GM18868 (cell line): ENCODE measurements at regions not wholly inside any gene's neighbourhood (a gene's known extent, or its start where the extent isn't known, plus 50 kb on each side); places are given as distances from the start of the nearest gene placed in this dataset.
"Not testable (repeated sequence)": the region's sequence is repeated elsewhere in the genome, so short reads cannot be mapped to it uniquely, and the experiment has no call there.

Experiments used
- ATAC-seq: cut with Tn5 transposase; IDR thresholded peaks from one replicate; pipeline ENCODE4 v1.9.1; 2021; ENCODE audit warnings: mild to moderate bottlenecking, moderate library complexity; ENCODE audit not compliant: unreplicated experiment

- ATAC-seq: not testable (repeated sequence)
Measured at GRCh38 chrX:150232222-150232621, 130.9 kb upstream of the MAMLD1 start.

DNA sequence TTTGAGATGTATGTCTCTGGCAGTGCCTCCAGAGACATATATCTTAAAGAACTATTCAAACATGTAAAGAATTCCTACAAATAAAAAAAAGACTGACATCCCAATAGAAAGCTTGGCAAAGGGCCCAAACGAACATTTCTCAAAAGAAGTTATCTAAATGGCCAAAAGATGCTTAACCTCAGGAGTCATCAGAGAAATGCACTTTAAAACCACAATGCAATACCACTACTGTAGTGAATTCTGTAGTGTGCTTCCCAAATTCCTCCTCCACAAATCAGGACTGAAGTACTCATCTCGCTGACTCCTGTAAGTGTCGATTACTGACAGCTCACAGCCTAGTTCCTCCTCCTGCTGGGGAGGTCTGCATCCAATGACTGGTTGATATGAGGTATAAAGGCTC, 129.0 kb upstream of the MAMLD1 start:
- ATAC-seq: no peak

DNA sequence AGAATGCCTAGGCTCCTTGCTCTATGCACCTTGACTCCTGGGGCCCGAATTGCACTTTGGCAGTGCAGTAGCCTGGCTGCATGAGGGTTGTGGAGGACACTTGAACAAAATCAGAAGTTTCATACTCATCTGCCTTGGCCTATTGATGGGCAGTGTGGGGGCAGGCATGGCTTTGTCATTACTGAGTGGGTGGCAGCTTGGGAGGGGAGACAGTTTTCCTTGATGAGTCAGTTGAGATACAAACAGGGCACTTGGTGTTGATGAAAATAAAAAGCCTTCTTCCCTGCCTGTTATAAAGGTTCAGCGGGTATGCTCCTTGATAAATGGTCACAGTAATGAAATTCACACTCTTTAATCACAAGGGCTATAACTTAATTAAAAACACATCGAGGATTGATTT, 126.8 kb upstream of the MAMLD1 start:
- no peak for ATAC-seq

DNA sequence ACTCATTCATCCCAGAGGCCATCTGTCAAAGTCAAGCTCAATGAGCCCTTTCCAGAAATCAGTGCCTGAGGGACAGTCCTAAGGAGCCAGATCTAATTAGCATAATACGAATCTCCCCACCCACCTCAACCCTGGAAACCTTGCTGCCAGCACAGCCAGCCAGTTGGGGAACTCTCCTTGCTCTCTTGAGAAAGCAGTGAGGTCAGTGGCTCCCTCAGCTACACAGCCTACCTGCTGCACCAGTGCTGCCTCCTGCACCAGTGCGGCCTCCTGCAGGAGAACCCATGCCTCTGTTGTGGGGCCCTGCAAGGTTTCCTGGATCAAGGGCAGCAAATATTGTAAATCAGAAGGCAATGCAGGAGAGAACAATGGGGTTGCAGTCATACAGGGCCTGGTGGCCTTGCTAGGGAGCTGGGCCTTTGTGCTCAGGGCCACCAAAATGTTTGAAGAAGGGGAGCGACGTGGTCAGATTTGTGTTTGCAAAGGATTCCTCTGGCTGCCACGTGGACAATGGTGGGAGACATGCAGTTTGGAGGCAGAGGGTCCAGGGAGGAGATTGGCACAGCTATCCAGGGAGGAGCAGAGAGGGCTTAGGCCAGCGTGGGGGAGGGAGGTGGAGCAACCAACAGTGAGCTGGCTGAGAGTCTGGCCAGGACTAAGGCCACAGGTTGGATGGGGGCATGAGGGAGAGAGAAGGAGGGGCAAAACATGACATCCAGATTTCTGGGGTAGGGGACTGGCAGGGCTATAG, 124.3 kb upstream of the MAMLD1 start:
- ATAC-seq: no peak

DNA sequence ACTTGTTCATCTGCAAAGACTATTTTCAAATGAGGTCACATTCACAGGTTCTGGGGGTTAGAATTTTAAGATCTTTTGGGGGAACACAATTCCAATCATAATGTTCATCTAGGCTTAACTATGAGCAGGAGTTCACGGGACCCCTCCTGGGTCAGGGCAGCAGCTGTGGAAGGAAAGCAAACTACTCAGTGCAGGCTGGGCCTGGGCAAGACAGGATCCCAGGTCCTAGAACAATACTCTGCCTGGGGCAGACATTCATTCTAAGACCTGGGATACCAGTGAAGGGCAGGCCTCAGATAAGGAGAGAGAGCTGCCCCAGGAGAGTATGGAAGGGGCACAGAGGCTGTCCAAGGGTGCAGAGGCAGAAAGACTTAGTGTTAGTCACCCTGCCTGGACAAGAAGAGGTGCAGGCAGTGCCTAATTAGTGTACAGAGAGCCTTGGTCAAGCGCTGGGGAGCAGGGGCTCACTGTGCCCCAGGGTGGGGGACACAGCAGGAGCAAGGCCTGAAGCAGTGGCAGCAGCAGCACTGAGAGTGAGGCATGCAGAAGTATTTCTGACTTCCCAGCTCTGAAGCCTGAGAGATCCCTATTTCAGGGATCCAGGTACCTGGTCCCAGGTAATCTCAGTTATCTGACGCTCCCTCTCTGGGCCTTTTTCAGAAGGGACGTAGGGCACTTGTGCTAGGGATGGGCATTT, 123.0 kb upstream of the MAMLD1 start:
- ATAC-seq: no peak

GRCh38 chrX:150240643-150240970, 122.5 kb upstream of the MAMLD1 start:
- ATAC-seq: no peak

- ATAC-seq: no peak
Measured at GRCh38 chrX:150253959-150254620, 109.0 kb upstream of the MAMLD1 start.

GRCh38 chrX:150254909-150255308, 108.2 kb upstream of the MAMLD1 start:
- no peak for ATAC-seq

DNA sequence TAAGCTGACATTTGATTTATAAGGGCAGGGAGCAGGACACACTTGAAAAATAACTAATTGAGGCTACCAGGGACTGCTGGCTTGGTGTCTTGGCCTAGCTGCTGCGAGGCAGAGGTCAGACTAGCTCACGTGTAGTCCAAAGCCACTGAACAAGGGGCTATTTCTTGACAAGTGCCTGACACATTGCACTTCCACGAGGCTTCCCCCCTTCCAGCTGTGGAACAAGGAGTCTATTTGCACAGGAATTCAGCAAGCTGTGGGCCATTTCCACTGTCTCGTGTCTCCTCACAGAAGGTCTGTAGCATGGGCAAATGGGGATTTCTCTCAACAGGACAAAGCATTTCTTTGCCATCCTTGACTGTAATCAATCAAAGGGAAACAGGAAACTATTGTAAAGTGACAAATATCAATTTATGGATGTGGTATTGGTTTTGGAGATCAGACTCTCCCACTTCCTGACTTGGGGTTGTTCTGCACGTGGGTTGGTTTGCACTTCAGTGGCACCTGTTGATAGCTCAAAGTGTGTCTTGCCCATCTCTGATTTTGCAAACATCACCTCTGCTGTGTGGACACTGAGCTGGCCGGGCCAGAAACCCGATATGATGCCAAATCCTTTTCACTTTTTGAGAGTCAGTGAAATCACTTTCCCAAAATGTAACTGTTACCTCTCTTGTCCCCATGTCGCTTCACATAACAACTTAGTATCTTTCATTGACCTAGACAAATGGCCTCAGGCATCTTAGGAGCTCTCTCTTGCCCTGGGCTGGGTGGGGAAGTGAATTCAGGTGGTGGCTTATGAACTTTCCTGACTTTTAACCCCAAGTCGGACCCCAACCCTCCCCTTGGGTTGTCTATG, 107.4 kb upstream of the MAMLD1 start:
- no peak for ATAC-seq

DNA sequence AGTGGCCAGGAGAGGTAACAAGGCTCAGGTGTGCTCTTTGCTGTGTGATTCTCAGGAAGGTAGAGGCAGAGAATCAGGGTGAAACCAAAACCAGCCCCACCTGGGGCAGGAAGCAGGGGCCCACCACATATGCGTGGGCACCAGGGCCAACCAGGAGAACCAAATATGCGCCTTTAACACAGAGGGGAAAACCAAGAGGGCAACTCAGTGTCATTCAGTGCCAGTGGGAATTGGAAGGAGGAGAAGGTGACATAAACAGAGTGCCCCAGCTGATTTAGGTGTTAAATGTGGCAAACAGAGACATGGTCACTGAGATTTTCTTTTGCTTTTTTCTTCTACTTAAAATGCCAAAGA, 106.8 kb upstream of the MAMLD1 start:
- no peak for ATAC-seq

DNA sequence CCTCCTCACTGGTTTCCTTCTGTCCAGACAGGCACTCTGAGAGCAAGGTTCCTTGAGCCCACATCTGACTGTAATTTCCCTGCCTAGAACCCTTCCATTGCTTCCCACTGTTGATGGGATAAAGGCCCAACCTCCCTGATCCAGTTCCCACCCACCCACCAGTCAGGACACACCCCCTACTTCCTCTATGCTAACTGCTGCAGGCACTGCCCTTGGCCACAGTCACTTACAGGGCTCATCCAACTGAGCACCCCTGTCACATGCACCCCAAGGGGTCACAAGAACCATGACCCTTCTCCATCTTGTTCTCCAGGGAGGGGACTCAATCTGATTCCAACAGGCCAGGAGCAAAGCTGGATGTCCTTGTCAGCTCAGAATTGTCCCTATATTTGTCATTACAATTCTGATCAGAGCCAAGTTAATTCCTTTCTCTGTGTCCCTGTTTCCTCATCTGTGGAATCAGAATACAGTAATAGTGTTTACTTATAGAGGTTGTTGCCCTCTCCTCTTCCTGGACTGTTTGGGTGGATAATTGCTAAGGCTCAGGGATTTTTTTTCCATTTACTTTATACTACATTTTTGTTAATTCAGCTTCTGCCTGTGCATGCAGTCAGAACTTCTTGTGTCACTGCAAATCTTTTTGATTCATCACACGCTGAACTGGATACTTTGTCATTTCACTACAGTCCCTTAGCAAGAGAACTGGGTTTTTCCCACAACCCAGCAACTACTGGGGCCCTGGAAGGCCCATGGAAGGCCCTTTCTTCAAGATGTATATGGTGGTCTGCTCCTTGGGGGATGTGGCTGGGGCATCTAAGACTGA, 105.6 kb upstream of the MAMLD1 start:
- no peak for ATAC-seq

DNA sequence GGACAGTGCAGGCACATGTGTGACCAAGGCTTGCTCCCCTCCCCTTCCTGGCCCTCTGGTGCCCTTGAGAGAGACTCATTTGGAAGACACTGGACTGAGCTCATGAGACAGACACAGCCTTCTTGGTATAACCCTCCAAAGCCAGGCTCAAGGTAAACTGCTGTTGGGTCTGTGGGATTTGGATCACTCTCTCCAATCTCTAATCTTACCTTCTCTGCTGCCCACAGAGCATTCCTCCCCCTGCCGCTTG, 105.0 kb upstream of the MAMLD1 start:
- ATAC-seq: no peak

DNA sequence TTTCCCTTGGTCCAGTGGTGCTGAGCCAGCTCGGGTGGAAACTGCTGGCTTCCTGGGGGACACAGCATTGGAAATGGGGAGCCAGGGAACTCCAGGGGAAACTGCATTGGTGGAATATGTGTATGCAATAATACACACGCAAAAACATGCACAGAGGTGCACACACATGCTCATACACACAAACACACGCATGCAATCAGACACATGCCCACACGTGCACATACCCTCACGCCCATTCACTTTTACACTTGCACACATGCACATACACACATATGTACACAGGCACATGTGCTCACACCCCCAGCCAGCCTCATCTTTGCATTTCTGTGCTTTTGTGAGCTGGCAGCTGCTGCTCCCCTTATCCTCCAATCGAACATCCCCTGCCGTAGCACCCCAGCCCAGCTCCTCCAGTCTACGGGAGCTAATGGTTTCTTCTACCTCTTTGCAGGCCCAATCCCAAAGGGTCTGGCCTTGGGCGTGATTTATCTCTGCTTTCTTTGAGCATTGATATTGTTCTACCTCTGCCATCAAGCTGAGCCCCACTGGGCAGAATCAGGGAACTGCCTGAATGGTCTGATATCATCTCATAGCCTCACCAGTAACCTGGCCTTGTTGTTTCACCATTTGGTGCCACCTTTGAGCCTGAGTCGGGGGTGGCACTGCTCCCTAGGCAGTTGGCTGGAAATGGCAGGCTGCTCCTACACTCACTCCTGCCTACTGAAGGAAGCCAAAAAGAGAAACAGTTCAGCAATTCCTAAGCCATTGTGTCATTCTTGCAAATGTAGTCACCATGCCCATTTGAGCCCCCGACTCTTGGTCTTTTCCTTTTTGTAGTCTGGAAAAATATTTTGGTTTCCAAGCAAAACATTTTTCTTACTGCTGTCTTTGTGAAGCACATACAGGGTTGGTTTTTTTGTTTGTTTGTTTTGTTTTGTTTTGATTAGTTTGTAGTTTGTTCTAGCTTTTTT, 104.4 kb upstream of the MAMLD1 start:
- ATAC-seq: no peak

DNA sequence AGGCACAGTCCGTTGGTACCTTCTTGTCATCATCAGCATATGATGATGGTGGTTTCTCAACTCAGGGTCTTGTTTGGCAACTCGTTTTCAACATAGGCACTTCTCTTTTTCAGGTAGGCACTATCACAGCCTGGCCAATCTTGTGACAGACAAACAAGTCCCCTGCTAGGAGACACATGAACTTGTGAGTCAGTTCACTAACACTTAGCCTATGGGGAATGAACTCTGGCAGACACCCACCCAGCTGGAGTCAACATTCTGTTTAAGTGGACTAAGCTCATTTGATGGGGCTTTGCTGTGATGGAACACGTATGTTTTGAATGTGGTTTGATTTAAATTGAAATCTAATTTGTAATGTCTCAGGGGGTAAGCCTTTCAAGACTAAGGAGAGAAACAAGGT, 100.7 kb upstream of the MAMLD1 start:
- no peak for ATAC-seq

DNA sequence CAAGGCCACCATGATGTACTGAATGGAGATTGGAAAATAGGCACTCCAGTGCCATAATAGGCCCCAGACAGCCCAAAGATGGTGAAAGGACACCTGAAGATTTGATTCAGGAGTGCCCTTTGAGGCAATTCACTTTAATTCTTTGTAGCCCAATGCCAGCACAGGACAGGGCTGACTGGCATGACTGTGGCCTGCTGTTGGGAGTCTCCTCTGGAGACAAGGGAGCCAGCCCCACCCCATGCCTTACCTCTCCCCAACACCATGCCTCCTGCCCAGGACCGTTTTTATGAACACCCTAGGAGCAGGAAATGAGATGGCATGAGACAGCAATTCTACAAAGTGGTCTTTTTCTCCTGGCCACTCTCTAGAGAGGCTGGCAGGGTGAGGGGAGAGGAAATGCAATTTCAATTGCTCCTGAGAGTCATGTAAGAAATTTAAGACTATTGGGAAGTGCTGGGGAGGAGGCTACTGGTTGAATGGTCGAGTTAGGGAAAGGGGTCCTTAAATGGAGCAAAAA, 94.2 kb upstream of the MAMLD1 start:
- ATAC-seq: no peak

- ATAC-seq: no peak
Measured at GRCh38 chrX:150269605-150270254, 93.4 kb upstream of the MAMLD1 start.

DNA sequence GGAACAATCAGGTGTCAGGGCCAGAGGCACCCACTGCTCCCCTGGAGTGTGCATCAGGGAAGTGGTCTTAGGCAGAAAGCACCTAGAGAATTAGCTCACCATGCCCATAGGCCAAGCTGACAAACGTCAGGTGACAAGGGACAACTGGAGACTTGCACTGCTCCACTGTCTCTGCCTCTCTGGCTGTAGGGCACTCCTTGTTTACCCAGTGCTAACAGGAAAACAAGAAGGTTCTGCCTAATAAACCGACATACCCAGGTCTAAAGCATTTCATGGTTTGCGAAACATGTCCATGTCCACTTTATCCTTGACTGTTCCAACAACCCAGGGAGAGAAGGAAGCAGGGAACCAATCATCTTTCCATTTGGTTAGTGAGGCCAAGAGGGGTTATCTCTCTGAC, 92.5 kb upstream of the MAMLD1 start:
- no peak for ATAC-seq

- not testable (repeated sequence) for ATAC-seq
Measured at GRCh38 chrX:150273575-150274294, 89.4 kb upstream of the MAMLD1 start.
